H1 (cell line): ENCODE measurements at regions not wholly inside any gene's neighbourhood (a gene's known extent, or its start where the extent isn't known, plus 50 kb on each side); places are given as distances from the start of the nearest gene placed in this dataset.

Source experiments
- RAD21 ChIP-seq, 2 experiments: IDR thresholded peaks in 1 of 2; conservative IDR thresholded peaks in 1 of 2; 2 replicates each; pipeline ENCODE4 v1.6.1; 2011; ENCODE audit warnings: low read depth in 2 of 2, low read length in 2 of 2, improper control_type of control experiment in 1 of 2, inconsistent platforms in 1 of 2, mild to moderate bottlenecking in 1 of 2, moderate library complexity in 1 of 2
- SIRT6 ChIP-seq: IDR thresholded peaks from one replicate; pipeline ENCODE4 v1.7.1; 2012; ENCODE audit warnings: low read length, inconsistent platforms

- no peak for TF ChIP-seq RAD21 (IDR thresholded peaks at IDR 0.05 in 1 of 2, conservative IDR thresholded peaks at IDR 0.05 in 1 of 2; ENCODE audit: low read depth in 2 of 2, low read length in 2 of 2)
- TF ChIP-seq SIRT6 = no peak
These were observed 394.1 kb upstream of the NBEA start (continued) for GRCh38 chr13:34547929-34548328.
